PC-9 (cell line): ENCODE measurements at regions not wholly inside any gene's neighbourhood (a gene's known extent, or its start where the extent isn't known, plus 50 kb on each side); places are given as distances from the start of the nearest gene placed in this dataset.

Source experiments
- EZH2 ChIP-seq: fragments of 200-600 bp; sonication (generic); IDR thresholded peaks from 2 replicates; pipeline ENCODE4 v1.8.0; 2017; ENCODE audit warnings: antibody characterized with exemption, low read depth
- TF ChIP-seq, protein P1 (sequence below): fragments of 200-600 bp; sonication (generic); conservative IDR thresholded peaks from 2 replicates; pipeline ENCODE4 v1.6.1; 2017; ENCODE audit warnings: mixed run types, antibody characterized with exemption, mild to moderate bottlenecking, moderate library complexity

DNA sequence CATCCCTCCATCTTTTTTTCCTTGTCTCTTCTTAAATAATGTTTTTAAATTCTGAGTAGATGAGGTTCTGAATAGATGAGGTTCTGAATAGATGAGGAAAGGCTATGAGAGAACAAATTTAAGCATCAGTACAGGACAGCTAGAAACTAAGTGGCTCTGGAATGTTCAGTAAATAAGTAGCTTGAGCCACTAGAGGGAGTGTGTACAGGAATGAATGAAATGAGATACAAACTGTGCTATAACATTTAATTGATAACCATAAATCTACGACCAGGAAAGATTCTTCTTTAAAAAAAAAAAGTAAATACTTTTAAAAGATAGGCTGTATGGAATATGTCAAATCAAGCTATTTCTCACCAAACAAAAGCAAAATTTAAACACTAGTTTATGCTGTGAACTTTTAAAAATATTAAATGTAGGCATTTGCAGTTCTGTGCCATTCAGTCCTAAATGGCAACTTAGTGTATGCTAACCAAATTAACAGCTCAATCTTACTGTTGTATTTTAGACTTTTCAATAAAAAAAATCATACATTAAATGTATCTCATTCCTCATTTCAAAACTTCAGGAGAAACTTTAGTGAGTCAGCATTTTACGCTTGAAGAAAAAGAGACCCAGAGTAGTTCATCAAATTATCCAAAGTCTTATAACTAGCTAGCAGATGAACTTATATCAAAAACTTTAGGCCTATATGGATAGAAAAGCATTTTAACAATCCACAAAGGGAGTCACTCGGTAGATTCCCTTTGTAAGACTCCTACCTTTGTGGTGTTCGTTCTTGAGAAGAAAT lies 70.4 kb upstream of the SNX2 start:
- TF ChIP-seq, protein P1, sequence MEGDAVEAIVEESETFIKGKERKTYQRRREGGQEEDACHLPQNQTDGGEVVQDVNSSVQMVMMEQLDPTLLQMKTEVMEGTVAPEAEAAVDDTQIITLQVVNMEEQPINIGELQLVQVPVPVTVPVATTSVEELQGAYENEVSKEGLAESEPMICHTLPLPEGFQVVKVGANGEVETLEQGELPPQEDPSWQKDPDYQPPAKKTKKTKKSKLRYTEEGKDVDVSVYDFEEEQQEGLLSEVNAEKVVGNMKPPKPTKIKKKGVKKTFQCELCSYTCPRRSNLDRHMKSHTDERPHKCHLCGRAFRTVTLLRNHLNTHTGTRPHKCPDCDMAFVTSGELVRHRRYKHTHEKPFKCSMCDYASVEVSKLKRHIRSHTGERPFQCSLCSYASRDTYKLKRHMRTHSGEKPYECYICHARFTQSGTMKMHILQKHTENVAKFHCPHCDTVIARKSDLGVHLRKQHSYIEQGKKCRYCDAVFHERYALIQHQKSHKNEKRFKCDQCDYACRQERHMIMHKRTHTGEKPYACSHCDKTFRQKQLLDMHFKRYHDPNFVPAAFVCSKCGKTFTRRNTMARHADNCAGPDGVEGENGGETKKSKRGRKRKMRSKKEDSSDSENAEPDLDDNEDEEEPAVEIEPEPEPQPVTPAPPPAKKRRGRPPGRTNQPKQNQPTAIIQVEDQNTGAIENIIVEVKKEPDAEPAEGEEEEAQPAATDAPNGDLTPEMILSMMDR: peak; percentile 73
- no peak for TF ChIP-seq EZH2
